ENCODE measurements at regions not wholly inside any gene's neighbourhood (a gene's known extent, or its start where the extent isn't known, plus 50 kb on each side); places are given as distances from the start of the nearest gene placed in this dataset.

- Mint-ChIP-seq H3K27me3 (ENCODE audit: insufficient read depth, unreplicated experiment) (no peaks in the 10 kb centered on the region), H3K36me3 (ENCODE audit: insufficient read depth, unreplicated experiment) (no peaks in the 10 kb centered on the region), H3K9me3 (ENCODE audit: unreplicated experiment) (no peaks in the 10 kb centered on the region), H3K27ac (ENCODE audit: unreplicated experiment) (no peak overlapping the region), H3K4me3 (ENCODE audit: unreplicated experiment) (no peak overlapping the region), H3K4me1 (ENCODE audit: low read depth, unreplicated experiment) (no peaks in the 10 kb centered on the region)
- Histone ChIP-seq H3K9me3 (no peaks in the 10 kb centered on the region), H3K4me3 (ENCODE audit: low read depth, low read length) (no peak overlapping the region), H3K4me1 (no peaks in the 10 kb centered on the region), H3K36me3 (ENCODE audit: control insufficient read depth, insufficient read depth, low read length) (no peaks in the 10 kb centered on the region), H3K27me3 (replicated peaks; ENCODE audit: control insufficient read depth, insufficient read depth, low read length) (no peaks in the 10 kb centered on the region)
- CTCF ChIA-PET = no interaction called here
- BruUV-seq (replicated peaks) = no TSS peak
- no peak for DNase-seq
- POLR2A ChIA-PET = no interaction called here
- intact Hi-C loops (cut with micrococcal nuclease; ENCODE audit: unreplicated experiment) = no loop called here
- TF ChIP-seq CTCF (IDR thresholded peaks at IDR 0.05; ENCODE audit: insufficient read depth in 1 of 2, low read depth in 1 of 2, low read length in 1 of 2, severe bottlenecking in 1 of 2, unreplicated experiment in 1 of 2) = no peak
Measured at GRCh38 chr1:29392036-29392435, 155.7 kb downstream of the PTPRU start.

GRCh38 chr1:29391362-29391880 is 155.1 kb downstream of the PTPRU start:
- no peaks in the 10 kb centered on the region for H3K9me3 Mint-ChIP-seq (ENCODE audit: unreplicated experiment)

GRCh38 chr1:29390491-29391361 is 154.4 kb downstream of the PTPRU start:
- H3K4me1 ChIP-seq = no peaks in the 10 kb centered on the region
- DNase-seq = no peak
- BruUV-seq (replicated peaks) = no TSS peak
- H3K9me3 ChIP-seq = no peaks in the 10 kb centered on the region
- TF ChIP-seq CTCF (IDR thresholded peaks at IDR 0.05; ENCODE audit: insufficient read depth in 1 of 2, low read depth in 1 of 2, low read length in 1 of 2, severe bottlenecking in 1 of 2, unreplicated experiment in 1 of 2) = no peak
- Mint-ChIP-seq H3K4me3 (ENCODE audit: unreplicated experiment) (no peak overlapping the region), H3K27ac (ENCODE audit: unreplicated experiment) (no peak overlapping the region), H3K36me3 (ENCODE audit: insufficient read depth, unreplicated experiment) (no peaks in the 10 kb centered on the region), H3K9me3 (ENCODE audit: unreplicated experiment) (no peaks in the 10 kb centered on the region), H3K27me3 (ENCODE audit: insufficient read depth, unreplicated experiment) (no peaks in the 10 kb centered on the region), H3K4me1 (ENCODE audit: low read depth, unreplicated experiment) (no peaks in the 10 kb centered on the region)
- ChIA-PET CTCF (no interaction called here), POLR2A (no interaction called here)
- H3K36me3 ChIP-seq (ENCODE audit: control insufficient read depth, insufficient read depth, low read length) = no peaks in the 10 kb centered on the region
- intact Hi-C loops (cut with micrococcal nuclease; ENCODE audit: unreplicated experiment) = no loop called here
- no peak overlapping the region for H3K4me3 ChIP-seq (ENCODE audit: low read depth, low read length)
- no peaks in the 10 kb centered on the region for H3K27me3 ChIP-seq (replicated peaks; ENCODE audit: control insufficient read depth, insufficient read depth, low read length)

More at GRCh38 chr1:29391362-29391880, 155.1 kb downstream of the PTPRU start:
- intact Hi-C loops (cut with micrococcal nuclease; ENCODE audit: unreplicated experiment) = no loop called here
- BruUV-seq (replicated peaks) = no TSS peak
- CTCF ChIA-PET = no interaction called here
- Mint-ChIP-seq H3K27ac (ENCODE audit: unreplicated experiment) (no peak overlapping the region), H3K36me3 (ENCODE audit: insufficient read depth, unreplicated experiment) (no peaks in the 10 kb centered on the region), H3K27me3 (ENCODE audit: insufficient read depth, unreplicated experiment) (no peaks in the 10 kb centered on the region), H3K4me1 (ENCODE audit: low read depth, unreplicated experiment) (no peaks in the 10 kb centered on the region), H3K4me3 (ENCODE audit: unreplicated experiment) (no peak overlapping the region)
- Histone ChIP-seq H3K9me3 (no peaks in the 10 kb centered on the region), H3K4me3 (ENCODE audit: low read depth, low read length) (no peak overlapping the region), H3K4me1 (no peaks in the 10 kb centered on the region), H3K27me3 (replicated peaks; ENCODE audit: control insufficient read depth, insufficient read depth, low read length) (no peaks in the 10 kb centered on the region), H3K36me3 (ENCODE audit: control insufficient read depth, insufficient read depth, low read length) (no peaks in the 10 kb centered on the region)
- no peak for TF ChIP-seq CTCF (IDR thresholded peaks at IDR 0.05; ENCODE audit: insufficient read depth in 1 of 2, low read depth in 1 of 2, low read length in 1 of 2, severe bottlenecking in 1 of 2, unreplicated experiment in 1 of 2)
- no peak for DNase-seq
- POLR2A ChIA-PET = no interaction called here
